ENCODE measurements at regions not wholly inside any gene's neighbourhood (a gene's known extent, or its start where the extent isn't known, plus 50 kb on each side); places are given as distances from the start of the nearest gene placed in this dataset.

DNA sequence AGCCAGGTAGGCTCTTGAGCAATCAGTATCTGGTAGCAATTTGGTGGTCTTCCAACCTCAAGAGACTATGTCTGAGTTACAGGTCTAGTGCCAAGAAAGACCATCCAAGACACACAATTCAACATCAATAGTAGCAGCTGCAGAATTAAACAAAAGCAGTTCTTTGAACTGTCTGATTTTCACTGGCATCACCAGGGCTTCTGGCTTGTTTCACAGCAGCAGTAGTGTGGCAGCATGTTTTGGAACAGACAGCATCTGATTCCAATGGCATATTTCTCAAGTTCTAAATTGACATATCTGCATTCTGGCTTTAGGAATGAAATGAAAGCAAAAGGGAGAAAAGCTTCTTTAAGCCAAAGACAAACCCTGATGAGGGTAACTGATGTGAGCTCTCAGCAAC, 334.7 kb upstream of the PRMT6 start:
- no peaks in the 10 kb centered on the region for H3K4me1 ChIP-seq (ENCODE audit: control insufficient read depth, insufficient read depth, low read length)
- H3K9ac ChIP-seq (ENCODE audit: low read length in 2 of 2) = no peak overlapping the region
- H3K27me3 ChIP-seq (ENCODE audit: control insufficient read depth in 1 of 2, insufficient read depth in 2 of 2, low read length in 2 of 2) = no peaks in the 10 kb centered on the region
- peak overlapping the region; percentile 3 to 54 for H3K4me3 ChIP-seq (ENCODE audit: low read length in 2 of 2)
- no peaks in the 10 kb centered on the region for H3K36me3 ChIP-seq (ENCODE audit: control insufficient read depth in 2 of 2, insufficient read depth in 2 of 2, low read length in 2 of 2)
- peaks cover 0 to 3% of the 10 kb centered on the region in 2 donors for H3K9me3 ChIP-seq (ENCODE audit: control insufficient read depth in 2 of 2, low read length in 2 of 2)
- no peak overlapping the region for H3K27ac ChIP-seq (ENCODE audit: low read length)

DNA sequence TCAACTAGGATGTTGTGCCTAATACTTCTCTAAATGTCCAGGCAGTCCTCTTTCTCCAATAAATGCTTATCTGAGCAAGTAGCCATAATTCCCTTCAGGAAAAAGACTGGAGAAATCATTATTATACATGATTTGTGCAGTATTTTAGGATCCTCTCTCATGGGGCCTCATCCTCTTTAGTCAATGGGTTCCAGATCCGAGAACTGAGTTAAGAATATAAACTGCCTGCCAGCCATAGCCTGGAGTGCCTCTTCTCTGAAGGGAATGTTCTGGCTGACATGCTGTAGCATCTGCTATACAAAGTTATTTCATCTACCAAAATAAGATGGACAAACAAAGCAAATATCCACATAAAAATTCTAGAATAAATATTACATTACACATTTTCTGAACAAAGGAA, 334.0 kb upstream of the PRMT6 start:
- Histone ChIP-seq H3K27ac (ENCODE audit: low read length) (no peak overlapping the region), H3K27me3 (ENCODE audit: control insufficient read depth in 1 of 2, insufficient read depth in 2 of 2, low read length in 2 of 2) (no peaks in the 10 kb centered on the region), H3K4me3 (ENCODE audit: low read length in 2 of 2) (no peak overlapping the region), H3K36me3 (ENCODE audit: control insufficient read depth in 2 of 2, insufficient read depth in 2 of 2, low read length in 2 of 2) (no peaks in the 10 kb centered on the region), H3K9me3 (ENCODE audit: control insufficient read depth in 2 of 2, low read length in 2 of 2) (peaks cover 0 to 3% of the 10 kb centered on the region in 2 donors), H3K9ac (ENCODE audit: low read length in 2 of 2) (no peak overlapping the region), H3K4me1 (ENCODE audit: control insufficient read depth, insufficient read depth, low read length) (no peaks in the 10 kb centered on the region)

DNA sequence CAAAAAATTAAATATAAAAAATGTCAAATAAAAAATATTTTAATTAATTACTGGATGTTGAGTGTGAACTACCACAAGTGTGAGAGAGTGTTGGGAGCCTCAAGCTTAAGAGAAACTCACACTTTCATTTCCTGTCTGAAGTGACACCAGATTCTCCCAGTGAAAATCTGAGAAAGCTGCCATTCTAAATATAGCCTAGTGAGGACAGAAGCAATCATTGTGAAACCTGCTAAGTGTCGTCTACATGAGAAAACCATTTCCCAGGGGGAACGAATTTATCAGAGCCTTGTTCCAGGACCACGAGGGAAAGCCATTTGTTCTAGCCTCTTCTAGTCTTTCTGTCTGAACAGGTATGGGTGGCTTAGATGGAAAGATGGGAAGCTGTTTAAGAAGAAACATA, 329.3 kb upstream of the PRMT6 start:
- no peak overlapping the region for H3K27ac ChIP-seq (ENCODE audit: low read length)
- H3K27me3 ChIP-seq (ENCODE audit: control insufficient read depth in 1 of 2, insufficient read depth in 2 of 2, low read length in 2 of 2) = no peaks in the 10 kb centered on the region
- no peak overlapping the region for H3K4me3 ChIP-seq (ENCODE audit: low read length in 2 of 2)
- H3K36me3 ChIP-seq (ENCODE audit: control insufficient read depth in 2 of 2, insufficient read depth in 2 of 2, low read length in 2 of 2) = no peaks in the 10 kb centered on the region
- no peaks in the 10 kb centered on the region for H3K4me1 ChIP-seq (ENCODE audit: control insufficient read depth, insufficient read depth, low read length)
- H3K9me3 ChIP-seq (ENCODE audit: control insufficient read depth in 2 of 2, low read length in 2 of 2) = peaks cover 0 to 3% of the 10 kb centered on the region in 2 donors
- H3K9ac ChIP-seq (ENCODE audit: low read length in 2 of 2) = no peak overlapping the region

DNA sequence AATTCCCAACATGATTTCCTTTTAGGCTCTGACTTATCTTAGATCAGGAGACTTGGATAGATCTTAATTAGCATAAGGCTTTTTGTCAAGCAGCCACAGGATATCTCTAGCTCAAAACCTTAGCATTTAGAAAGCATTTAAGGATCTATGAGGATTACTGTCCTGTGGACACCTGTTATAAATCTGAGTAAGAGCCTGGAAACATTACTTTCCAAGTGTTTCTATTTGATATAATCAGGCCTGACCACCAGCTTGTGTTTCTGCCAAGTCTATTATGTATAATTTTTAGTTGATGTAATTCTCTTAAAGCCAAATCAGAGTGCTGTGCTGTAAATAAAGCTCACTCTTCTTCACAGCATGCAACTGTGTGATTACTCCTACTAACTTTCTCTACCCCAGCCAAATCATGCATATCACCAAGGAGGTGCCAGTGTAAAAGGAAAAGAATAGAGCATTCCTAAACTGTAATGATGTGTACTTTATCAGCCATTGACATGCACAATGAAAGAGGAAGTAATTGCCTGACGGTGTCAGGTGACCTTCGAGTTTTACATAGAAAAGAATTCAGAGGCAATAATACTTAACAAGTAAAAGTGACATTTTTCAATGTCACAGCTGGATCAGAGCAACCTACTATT, 309.9 kb upstream of the PRMT6 start:
- no peaks in the 10 kb centered on the region for H3K27me3 ChIP-seq (ENCODE audit: control insufficient read depth in 1 of 2, insufficient read depth in 2 of 2, low read length in 2 of 2)
- H3K9me3 ChIP-seq (ENCODE audit: control insufficient read depth in 2 of 2, low read length in 2 of 2) = no peaks in the 10 kb centered on the region

DNA sequence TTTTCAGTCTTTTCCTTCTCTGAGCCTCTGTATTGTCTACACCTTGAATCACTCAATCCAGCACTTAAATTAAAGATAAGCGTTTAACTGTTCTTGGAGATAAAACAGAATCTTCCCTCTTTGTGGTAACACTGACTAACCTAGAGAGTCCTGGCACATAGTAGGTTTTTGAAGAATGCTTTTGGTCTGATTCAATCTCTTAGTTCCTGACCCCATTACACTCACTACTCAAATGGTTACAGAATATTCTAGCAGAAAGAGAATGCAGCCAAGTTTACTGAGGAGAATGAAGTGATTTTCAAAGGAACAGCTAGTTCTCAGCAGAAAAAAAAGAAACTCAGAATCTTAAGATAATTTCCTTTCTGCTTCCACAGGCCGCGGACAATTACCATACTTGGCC, 309.2 kb upstream of the PRMT6 start:
- Histone ChIP-seq H3K9ac (ENCODE audit: low read length in 2 of 2) (no peak overlapping the region), H3K4me3 (ENCODE audit: low read length in 2 of 2) (no peak overlapping the region), H3K27me3 (ENCODE audit: control insufficient read depth in 1 of 2, insufficient read depth in 2 of 2, low read length in 2 of 2) (no peaks in the 10 kb centered on the region), H3K9me3 (ENCODE audit: control insufficient read depth in 2 of 2, low read length in 2 of 2) (no peaks in the 10 kb centered on the region), H3K27ac (ENCODE audit: low read length) (no peak overlapping the region), H3K36me3 (ENCODE audit: control insufficient read depth in 2 of 2, insufficient read depth in 2 of 2, low read length in 2 of 2) (no peaks in the 10 kb centered on the region), H3K4me1 (ENCODE audit: control insufficient read depth, insufficient read depth, low read length) (no peaks in the 10 kb centered on the region)

More for the DNA sequence above, 309.9 kb upstream of the PRMT6 start:
- no peak overlapping the region for H3K27ac ChIP-seq (ENCODE audit: low read length)
- H3K4me1 ChIP-seq (ENCODE audit: control insufficient read depth, insufficient read depth, low read length) = no peaks in the 10 kb centered on the region
- no peak overlapping the region for H3K9ac ChIP-seq (ENCODE audit: low read length in 2 of 2)
- H3K36me3 ChIP-seq (ENCODE audit: control insufficient read depth in 2 of 2, insufficient read depth in 2 of 2, low read length in 2 of 2) = no peaks in the 10 kb centered on the region
- no peak overlapping the region for H3K4me3 ChIP-seq (ENCODE audit: low read length in 2 of 2)

DNA sequence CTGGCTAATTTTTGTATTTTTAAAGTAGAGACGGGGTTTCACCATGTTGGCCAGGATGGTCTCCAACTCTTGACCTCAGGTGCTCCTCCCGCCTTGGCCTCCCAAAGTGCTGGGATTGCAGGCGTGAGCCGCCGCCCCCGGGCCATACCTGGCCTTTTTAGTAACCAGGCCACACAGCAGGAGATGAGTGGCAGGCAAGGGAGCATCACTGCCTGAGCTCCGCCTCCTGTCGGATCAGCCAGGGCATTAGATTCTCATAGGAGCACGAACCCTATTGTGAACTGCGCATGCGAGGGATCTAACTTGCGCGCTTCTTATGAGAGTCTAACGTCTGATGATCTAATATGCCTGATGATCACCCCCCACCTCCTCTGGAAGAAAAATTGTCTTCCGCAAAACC, 308.7 kb upstream of the PRMT6 start:
- H3K4me1 ChIP-seq (ENCODE audit: control insufficient read depth, insufficient read depth, low read length) = no peaks in the 10 kb centered on the region
- no peak overlapping the region for H3K4me3 ChIP-seq (ENCODE audit: low read length in 2 of 2)
- H3K9ac ChIP-seq (ENCODE audit: low read length in 2 of 2) = no peak overlapping the region
- no peaks in the 10 kb centered on the region for H3K9me3 ChIP-seq (ENCODE audit: control insufficient read depth in 2 of 2, low read length in 2 of 2)
- H3K27ac ChIP-seq (ENCODE audit: low read length) = no peak overlapping the region
- H3K27me3 ChIP-seq (ENCODE audit: control insufficient read depth in 1 of 2, insufficient read depth in 2 of 2, low read length in 2 of 2) = no peaks in the 10 kb centered on the region
- no peaks in the 10 kb centered on the region for H3K36me3 ChIP-seq (ENCODE audit: control insufficient read depth in 2 of 2, insufficient read depth in 2 of 2, low read length in 2 of 2)

DNA sequence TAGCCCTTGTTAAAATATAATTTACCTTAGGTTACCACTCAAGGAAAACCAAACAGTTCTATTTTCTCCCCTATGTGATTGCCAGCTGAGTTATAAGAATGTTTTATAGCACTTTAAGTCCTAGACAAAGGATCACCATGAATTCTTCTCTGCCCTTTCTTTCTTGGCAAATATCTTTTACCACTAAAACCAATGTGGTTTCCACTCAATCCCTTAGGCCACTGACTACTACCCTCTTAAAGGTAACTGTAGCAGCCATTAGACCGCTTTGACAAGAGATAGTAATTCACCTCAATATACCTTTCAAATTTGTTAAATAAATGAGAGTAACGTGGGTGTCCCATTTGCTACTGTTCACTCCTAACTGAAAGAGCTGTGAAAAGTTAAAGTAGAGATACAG, 307.9 kb upstream of the PRMT6 start:
- Histone ChIP-seq H3K4me3 (ENCODE audit: low read length in 2 of 2) (no peak overlapping the region), H3K4me1 (ENCODE audit: control insufficient read depth, insufficient read depth, low read length) (no peaks in the 10 kb centered on the region), H3K27ac (ENCODE audit: low read length) (no peak overlapping the region), H3K9ac (ENCODE audit: low read length in 2 of 2) (no peak overlapping the region), H3K9me3 (ENCODE audit: control insufficient read depth in 2 of 2, low read length in 2 of 2) (no peaks in the 10 kb centered on the region), H3K36me3 (ENCODE audit: control insufficient read depth in 2 of 2, insufficient read depth in 2 of 2, low read length in 2 of 2) (no peaks in the 10 kb centered on the region), H3K27me3 (ENCODE audit: control insufficient read depth in 1 of 2, insufficient read depth in 2 of 2, low read length in 2 of 2) (no peaks in the 10 kb centered on the region)

DNA sequence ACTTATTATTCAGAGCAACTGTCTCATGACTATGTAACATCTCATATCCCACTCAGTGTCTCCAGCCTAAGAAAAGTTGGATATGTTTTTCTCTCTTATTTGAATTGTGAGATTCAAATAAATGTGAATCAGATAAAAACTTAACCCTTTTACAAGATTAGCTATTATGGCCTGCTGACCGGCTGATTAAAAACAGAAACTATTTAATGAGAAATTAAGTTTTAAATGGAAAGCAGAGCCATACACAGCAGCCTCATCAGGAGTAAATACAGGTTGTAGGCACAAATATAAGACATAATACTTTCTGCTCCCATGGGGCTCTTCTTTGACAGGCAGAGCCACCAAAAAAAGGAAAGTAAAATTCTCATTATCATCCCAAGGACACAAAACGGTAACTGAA, 307.0 kb upstream of the PRMT6 start:
- Histone ChIP-seq H3K27me3 (ENCODE audit: control insufficient read depth in 1 of 2, insufficient read depth in 2 of 2, low read length in 2 of 2) (no peaks in the 10 kb centered on the region), H3K27ac (ENCODE audit: low read length) (no peak overlapping the region), H3K36me3 (ENCODE audit: control insufficient read depth in 2 of 2, insufficient read depth in 2 of 2, low read length in 2 of 2) (no peaks in the 10 kb centered on the region), H3K4me1 (ENCODE audit: control insufficient read depth, insufficient read depth, low read length) (no peaks in the 10 kb centered on the region), H3K9ac (ENCODE audit: low read length in 2 of 2) (no peak overlapping the region), H3K9me3 (ENCODE audit: control insufficient read depth in 2 of 2, low read length in 2 of 2) (no peaks in the 10 kb centered on the region), H3K4me3 (ENCODE audit: low read length in 2 of 2) (no peak overlapping the region)

DNA sequence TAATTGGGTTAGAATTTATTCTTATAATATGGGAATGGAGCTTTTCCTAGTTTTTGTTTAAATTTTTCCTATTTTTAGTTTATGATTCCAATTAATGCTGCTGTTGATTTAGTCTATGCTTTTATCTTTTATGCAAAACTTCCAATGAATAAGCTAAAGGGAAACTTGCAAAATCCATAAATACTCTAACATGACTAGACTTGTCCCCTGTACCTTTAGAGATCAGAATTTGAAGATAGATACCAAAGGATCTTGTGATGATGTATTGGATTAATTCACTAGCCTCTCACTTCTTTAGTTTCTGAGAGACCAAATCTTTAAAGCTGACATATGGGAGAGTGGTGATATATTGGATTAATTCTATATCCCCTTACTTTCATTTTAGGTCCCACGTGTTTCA, 306.6 kb upstream of the PRMT6 start:
- Histone ChIP-seq H3K9ac (ENCODE audit: low read length in 2 of 2) (no peak overlapping the region), H3K27ac (ENCODE audit: low read length) (no peak overlapping the region), H3K27me3 (ENCODE audit: control insufficient read depth in 1 of 2, insufficient read depth in 2 of 2, low read length in 2 of 2) (no peaks in the 10 kb centered on the region), H3K4me3 (ENCODE audit: low read length in 2 of 2) (no peak overlapping the region), H3K9me3 (ENCODE audit: control insufficient read depth in 2 of 2, low read length in 2 of 2) (no peaks in the 10 kb centered on the region), H3K4me1 (ENCODE audit: control insufficient read depth, insufficient read depth, low read length) (no peaks in the 10 kb centered on the region), H3K36me3 (ENCODE audit: control insufficient read depth in 2 of 2, insufficient read depth in 2 of 2, low read length in 2 of 2) (no peaks in the 10 kb centered on the region)

DNA sequence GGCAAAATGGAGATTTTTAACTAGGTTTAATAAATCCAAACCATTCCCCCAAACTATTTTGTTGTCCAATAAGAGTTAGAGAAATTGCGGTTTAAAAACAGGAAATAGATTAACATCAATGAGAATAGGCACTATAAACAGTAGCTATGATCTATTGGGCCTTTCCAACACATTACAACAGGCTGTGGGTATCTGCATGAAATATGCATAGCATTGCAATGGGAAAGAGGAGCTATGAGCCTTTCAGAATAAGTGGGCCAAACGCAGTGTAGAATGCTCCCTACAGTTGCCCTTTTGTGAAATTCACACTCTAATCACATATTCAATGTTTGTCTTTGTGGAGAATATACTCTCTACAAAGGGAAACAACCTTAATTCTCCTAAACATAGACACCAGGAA, 305.5 kb upstream of the PRMT6 start:
- Histone ChIP-seq H3K4me1 (ENCODE audit: control insufficient read depth, insufficient read depth, low read length) (no peaks in the 10 kb centered on the region), H3K27me3 (ENCODE audit: control insufficient read depth in 1 of 2, insufficient read depth in 2 of 2, low read length in 2 of 2) (no peaks in the 10 kb centered on the region), H3K9ac (ENCODE audit: low read length in 2 of 2) (no peak overlapping the region), H3K36me3 (ENCODE audit: control insufficient read depth in 2 of 2, insufficient read depth in 2 of 2, low read length in 2 of 2) (no peaks in the 10 kb centered on the region), H3K27ac (ENCODE audit: low read length) (no peak overlapping the region), H3K9me3 (ENCODE audit: control insufficient read depth in 2 of 2, low read length in 2 of 2) (no peaks in the 10 kb centered on the region), H3K4me3 (ENCODE audit: low read length in 2 of 2) (no peak overlapping the region)

DNA sequence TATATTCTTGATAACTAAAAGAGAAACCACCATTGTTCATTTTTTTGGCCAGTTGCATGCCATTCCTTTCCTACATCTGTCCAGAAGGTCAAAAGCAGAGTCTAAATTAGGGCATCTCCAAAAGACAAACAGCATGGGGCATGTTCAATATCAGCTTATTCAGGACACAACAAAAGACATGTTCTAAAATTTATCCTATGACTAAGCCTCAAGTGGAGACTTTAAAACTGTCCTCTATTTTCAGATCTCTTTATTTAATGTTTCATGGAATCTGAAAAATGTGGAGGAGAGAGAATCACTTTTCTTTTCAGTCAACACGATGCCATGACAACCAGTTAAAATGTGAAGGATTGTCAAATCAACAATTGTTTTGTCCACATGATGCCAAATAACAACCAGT, 303.4 kb upstream of the PRMT6 start:
- Histone ChIP-seq H3K27ac (ENCODE audit: low read length) (no peak overlapping the region), H3K27me3 (ENCODE audit: control insufficient read depth in 1 of 2, insufficient read depth in 2 of 2, low read length in 2 of 2) (no peaks in the 10 kb centered on the region), H3K9me3 (ENCODE audit: control insufficient read depth in 2 of 2, low read length in 2 of 2) (no peaks in the 10 kb centered on the region), H3K9ac (ENCODE audit: low read length in 2 of 2) (no peak overlapping the region), H3K4me3 (ENCODE audit: low read length in 2 of 2) (no peak overlapping the region), H3K4me1 (ENCODE audit: control insufficient read depth, insufficient read depth, low read length) (no peaks in the 10 kb centered on the region), H3K36me3 (ENCODE audit: control insufficient read depth in 2 of 2, insufficient read depth in 2 of 2, low read length in 2 of 2) (no peaks in the 10 kb centered on the region)

All from stomach smooth muscle (tissue), 2 donors.